ENCODE measurements at regions not wholly inside any gene's neighbourhood (a gene's known extent, or its start where the extent isn't known, plus 50 kb on each side); places are given as distances from the start of the nearest gene placed in this dataset.
"Not testable (repeated sequence)": the region's sequence is repeated elsewhere in the genome, so short reads cannot be mapped to it uniquely, and the experiment has no call there.

DNA sequence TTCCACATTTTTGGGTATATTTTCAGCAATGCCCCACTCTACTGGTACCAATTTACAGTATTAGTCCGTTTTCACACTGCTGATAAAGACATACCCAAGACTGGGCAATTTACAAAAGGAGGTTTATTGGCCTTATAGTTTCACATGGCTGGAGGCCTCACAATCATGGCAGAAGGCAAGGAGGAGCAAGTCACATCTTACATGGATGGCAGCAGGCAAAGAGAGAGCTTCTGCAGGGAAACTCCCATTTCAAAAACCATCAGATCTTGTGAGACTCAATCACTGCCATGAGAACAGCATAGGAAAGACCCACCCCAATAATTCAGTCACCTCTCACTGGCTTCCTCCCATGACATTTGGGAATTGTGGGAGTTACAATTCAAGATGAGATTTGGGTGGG, 722.9 kb downstream of the NTRK3 start:
- not testable (repeated sequence) for DNase-seq (ENCODE audit: low spot score)

DNA sequence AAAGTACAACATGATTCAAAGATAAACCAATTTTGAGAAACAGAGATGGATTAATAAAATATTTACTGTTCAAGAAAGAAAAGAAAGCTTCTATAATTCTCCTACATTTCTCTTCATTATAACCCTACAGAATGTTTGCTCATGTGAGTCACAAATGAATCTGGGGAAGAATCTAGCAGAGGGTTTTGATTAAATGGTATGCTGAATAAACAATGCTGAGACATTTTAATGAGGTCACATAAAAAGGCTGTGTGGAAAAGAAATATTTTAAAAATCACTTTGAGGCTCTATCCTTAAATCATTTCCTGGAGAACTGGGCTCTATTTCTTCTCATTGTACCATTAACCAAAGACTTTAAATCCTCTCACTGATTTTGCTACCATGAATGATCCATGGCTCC, 727.7 kb downstream of the NTRK3 start:
- no peak for DNase-seq (ENCODE audit: low spot score)

DNA sequence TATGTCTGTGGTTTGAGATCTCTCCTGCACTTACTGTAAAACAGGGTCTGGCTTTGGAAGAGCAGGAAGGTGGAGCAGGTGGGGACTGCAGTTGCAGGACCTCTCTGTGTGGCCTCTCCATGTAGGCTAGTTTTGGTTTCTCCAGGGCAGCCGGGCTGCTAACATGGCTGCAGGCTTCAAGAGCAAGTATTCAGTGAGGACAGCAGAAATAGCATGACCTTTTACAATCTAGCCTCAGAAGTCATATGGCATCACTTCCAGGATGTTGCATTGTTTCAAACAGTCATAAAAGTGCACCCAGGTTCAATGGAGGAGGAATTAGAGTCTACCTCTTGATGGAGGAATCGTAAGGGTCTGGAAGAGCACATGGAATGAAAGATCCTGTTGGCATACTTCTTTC, 728.7 kb downstream of the NTRK3 start:
- no peak for DNase-seq (ENCODE audit: low spot score)

DNA sequence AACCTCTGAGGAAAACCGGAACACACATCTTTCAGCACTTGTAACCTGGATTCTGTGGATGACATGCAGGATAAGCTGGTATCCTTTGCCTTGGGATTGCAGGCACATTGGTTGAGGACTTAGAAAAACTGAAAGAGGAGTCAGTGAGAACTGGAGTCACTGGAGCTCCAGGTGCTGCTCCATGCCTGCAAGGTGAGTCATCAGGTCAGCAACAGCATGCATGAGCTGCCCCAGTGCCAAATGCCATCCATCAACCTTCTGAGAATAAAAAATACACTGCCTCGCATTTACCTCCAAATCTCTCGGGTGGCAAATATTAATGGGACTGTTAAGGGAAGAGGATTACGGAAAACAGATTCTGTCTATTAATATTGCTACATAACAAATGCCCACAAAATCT, 729.1 kb downstream of the NTRK3 start:
- no peak for DNase-seq (ENCODE audit: low spot score)

DNA sequence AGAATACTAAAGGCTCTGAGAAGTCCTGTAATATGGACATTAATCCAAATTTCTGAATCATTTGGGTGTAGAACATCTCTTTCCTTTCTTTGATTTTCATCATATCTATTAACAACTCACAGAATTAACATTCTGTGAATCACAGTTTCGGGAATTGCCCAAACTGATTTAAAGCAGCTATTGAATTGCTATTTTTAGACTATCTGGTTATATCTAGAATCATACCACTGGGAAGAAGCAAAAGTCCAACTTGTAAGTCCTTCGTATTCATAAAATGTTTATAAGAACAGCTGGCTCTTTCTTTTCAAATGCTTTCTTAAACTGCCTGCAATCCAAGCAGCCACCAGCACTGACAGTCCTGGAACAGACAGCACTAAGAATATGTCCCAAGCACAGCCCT, 733.0 kb downstream of the NTRK3 start:
- no peak for DNase-seq (ENCODE audit: low spot score)

DNA sequence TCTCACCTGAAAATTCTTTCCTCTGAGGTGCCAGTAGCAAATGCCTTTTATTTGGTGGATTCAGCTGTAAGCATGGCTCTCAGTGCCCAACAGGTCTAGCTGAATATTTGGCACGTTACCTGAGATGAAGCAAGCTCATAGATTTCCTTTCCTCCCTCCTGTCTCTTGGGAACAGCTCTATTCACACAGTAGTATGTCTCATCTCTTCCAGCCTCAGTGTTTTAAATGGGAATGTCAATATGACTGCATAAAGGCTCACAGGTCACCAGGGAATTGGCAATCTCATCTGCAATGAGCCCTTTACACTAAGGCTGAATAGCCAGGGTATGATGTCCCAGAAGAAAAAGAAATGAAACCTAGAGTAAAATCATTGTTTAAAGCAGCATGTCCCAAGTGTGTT, 733.5 kb downstream of the NTRK3 start:
- no peak for DNase-seq (ENCODE audit: low spot score)

DNA sequence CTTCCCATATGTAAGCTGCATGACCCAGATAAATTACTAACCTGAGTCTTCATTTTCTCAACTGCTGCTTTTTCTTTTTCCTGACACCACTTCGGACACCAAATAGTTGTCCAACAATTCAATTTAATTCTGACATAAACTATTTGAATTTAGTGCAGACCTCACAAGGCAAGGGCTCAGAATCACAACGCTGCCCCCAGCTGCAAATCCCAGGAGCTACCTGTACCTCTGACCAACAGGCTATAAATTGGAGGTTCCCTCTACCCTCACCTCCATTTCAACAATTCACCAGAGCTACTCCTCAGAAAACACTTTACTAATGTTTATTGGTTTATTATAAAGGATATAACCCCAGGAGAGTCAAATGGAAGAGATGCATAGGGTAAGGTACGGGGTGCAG, 737.6 kb downstream of the NTRK3 start:
- DNase-seq (ENCODE audit: low spot score) = no peak

DNA sequence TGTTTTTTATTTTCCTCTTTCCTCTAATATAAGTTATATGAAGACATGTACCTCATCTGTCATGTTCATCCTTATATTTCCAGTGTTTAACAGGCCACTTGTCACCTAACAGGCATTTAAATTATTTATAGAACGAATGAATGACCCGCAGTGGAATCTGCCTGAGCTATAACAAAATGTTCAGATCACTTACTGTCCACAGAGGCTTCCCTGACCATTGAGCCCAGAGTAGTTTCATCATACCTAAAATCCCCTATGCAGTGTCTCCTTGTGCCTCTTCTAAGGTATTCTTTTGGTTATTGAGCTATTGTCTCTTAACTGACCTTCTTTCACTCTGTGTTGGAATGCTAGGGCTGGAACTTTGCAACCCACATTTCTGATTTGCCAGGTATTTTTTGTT, 748.5 kb downstream of the NTRK3 start:
- DNase-seq (ENCODE audit: low spot score) = no peak

DNA sequence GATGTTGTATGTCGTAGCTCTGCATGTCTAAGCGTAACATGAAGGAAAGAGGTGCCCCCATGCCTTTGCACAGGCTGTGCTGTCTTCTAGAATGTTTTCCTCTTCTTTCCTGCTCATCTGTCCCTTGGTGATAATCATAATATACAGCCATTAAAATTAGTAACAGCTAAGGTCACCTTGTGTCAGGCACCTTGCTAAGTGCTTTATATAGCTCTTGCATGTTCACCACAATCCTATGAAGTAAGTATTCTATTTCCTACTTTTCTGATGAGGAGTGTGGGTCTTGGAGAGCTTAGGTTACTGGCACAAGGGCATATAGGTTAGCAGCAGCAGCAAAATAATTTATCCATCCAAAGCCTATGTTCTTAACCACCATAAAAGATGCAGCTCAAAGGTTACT, 754.4 kb downstream of the NTRK3 start:
- DNase-seq (ENCODE audit: low spot score) = no peak

DNA sequence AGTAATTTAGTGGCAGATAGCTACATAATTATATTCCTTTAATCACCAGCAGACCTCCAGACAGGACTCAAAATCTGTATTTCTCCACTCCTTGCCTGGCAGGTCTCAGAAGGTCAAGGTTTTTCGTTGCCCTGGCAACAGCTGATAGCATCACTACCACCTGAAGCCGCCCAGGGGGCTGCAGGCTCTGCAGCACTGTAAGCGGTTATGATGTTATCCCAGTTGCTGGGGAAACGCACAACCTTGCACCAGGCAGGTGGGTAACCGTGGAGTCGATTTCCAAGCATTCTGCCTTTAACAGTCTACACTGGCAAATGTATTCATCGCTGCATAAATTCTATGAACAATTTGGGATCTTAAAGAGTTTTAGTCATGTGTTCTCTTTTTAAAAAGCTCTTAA, 756.3 kb downstream of the NTRK3 start:
- no peak for DNase-seq (ENCODE audit: low spot score)

DNA sequence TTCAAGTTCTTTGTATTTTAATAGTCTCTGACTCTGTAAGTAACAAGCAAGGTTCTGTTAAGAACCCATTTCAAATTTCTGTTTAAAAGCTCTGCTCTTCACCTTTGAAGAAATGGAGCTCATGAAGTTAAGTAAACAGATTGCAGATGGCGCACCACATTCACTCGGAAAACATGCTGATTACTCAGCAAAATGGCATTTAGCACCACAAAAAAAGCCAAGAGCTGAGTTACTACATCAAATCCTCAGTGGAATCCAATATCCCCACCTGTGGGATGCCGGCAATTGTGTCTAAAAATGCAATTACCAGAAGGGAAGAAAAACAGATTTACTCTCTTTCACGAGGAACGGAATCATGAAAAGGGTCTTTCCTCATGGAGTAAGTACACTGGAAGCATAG, 758.0 kb downstream of the NTRK3 start:
- no peak for DNase-seq (ENCODE audit: low spot score)

DNA sequence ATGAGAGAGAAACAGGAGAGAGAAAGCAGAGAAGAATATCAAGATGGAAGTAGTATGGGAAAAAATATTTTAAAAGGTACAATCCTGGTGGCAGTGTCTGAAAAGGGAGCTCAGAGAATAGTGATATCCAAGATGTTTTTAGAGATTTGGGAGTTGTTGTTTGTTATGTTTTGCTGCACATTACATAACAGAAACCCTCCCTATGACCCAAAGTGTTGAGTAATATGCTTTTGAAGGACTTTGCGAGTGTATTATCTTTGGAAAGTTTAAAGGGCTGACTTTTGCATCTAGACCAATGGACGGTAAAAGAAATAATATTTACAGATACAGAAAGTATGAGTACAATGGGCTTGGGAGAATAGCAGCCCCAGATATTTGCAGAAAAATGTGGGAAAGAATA, 759.7 kb downstream of the NTRK3 start:
- no peak for DNase-seq (ENCODE audit: low spot score)

DNA sequence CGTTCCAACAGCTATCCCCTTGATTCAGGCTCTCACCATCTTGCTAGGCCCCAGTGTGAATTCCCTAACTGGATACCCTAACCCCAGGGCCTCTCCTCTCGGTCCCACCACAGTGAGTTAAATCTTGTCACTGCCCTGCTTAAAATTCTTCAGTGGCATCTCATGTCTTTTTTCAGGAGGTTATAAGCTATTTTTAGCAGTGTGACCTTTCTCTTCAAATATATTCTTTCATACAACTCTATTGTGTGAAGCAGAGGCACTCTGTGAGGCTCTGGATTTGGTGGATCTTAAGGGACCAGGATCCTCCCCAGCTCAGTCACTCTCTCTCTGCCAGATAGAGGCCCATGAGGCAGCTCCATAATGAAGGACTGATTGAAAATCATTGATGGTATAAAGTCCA, 760.4 kb downstream of the NTRK3 start:
- no peak for DNase-seq (ENCODE audit: low spot score)

DNA sequence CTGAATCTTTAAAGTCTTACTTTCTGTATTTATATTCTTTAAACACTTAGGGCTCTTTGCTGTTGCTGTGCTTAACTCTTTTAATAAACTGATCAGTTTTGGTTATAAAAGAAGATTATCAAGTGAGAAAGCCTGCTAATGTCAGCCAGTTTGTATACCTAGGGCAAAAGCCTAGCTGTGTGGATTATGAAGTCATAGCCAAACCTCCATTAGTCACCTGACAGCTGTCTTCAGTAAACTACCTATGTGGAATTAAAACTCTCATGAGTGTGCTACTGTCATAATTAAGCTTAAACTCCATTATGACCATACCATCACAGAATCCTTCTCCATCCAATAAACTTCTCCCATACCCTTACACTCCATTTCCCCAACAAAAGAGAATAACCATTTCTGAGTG, 762.7 kb downstream of the NTRK3 start:
- no peak for DNase-seq (ENCODE audit: low spot score)

DNA sequence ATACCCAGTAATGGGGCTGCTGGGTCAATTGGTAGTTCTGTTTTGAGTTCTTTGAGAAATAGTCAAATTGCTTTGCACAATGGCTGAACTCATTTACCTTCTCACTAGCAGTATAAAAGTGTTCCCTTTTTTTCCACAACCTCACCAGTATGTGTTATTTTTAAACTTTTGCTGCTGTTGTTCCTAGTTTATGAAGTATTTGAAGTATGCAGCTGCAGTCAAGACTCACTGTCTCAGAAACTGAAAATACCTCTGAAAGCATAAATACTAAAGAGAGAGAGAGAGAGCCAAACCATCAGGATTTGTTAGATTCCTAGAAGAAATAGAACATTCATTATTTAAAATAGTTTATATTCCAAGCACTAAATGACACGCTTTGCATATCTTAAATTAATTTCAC, 764.2 kb downstream of the NTRK3 start:
- no peak for DNase-seq (ENCODE audit: low spot score)

DNA sequence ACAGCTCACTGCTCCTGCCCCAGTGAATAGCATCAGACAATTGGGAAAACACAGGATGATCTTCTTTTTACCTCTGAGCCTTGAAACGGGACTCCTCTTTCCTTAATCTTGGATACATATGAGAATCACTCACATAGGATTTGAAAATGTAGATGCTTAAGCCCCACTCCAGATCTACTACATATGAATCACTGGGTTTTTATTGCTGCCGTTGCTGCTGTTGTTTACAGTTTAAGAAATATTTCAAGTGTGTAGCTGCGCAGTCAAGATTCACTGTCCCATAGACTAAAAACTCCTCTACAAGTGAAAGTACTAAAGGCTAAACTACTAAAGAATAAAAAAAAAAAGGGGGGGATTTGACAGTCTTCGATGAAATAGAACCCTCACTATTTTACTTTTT, 765.9 kb downstream of the NTRK3 start:
- no peak for DNase-seq (ENCODE audit: low spot score)

DNA sequence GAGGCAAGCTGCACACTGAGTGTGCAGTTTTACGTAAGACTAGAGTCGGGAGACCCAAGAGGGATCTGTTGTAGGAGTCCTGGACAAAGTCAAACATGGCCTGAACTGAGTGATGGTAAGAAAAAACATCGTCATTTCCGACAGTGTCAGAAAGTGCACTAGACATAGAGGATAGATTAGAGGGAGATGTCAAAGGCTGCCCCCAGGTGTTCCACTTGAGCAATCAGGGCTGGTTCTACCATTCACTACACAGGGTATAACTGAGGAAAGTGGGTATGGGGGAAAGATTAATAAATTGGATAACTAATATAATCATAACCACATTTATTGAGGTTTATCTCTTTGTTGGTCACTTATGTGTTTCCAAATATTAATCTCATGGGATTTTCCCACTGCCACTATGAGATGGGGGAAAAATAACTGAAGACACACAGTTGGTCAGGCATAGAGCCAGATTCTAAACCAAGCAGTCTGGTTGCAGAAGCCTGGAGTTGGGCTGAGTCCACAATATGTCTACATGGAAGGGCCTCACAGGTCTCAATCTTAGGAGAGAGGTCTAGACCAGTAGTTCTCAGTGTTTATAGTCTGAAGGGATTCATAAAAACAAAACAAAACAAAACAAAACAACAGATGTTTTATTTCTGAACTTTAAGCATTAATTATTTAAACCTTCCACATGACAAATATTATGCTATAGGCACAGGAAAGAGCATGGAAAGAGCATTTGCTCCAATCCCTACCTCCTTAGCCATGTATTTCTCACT, 766.5 kb downstream of the NTRK3 start:
- DNase-seq (ENCODE audit: low spot score) = no peak

DNA sequence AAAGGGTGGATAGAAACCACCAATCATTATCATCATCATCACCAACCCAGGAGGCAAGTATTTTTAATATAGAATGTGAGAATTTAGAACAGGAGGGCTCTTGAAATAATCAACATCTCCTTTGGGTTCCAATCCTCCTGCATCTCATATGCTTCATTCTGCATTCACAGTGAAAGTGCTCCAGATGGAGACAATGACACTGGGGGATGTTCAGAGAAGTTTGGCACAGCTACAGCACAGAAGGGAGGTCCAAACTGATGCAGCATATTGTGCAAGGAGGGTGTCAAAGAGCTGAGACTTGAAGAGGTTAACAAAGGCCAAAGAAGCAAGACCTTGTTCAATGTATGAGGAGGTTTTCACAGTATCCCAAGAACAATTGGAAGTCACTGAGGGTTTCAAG, 767.1 kb downstream of the NTRK3 start:
- DNase-seq (ENCODE audit: low spot score) = no peak

DNA sequence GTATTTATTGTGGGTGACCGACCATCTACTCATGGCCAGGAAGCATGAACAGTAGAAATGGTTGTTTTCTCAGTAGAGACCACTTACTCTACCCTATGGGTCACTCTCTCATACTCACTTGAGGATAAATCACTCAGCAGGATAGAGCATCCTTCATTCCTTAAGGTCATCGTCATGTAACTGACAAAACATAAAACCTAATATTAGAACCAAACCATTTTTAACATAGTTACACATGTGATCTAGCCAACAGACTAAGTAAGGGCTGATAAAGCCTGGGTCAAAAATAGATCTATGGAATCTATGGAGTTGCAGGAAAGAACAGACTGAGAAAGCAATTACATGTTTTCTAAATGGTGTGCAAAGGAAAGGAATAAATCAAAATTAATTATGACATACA, 769.1 kb downstream of the NTRK3 start:
- DNase-seq (ENCODE audit: low spot score) = no peak

DNA sequence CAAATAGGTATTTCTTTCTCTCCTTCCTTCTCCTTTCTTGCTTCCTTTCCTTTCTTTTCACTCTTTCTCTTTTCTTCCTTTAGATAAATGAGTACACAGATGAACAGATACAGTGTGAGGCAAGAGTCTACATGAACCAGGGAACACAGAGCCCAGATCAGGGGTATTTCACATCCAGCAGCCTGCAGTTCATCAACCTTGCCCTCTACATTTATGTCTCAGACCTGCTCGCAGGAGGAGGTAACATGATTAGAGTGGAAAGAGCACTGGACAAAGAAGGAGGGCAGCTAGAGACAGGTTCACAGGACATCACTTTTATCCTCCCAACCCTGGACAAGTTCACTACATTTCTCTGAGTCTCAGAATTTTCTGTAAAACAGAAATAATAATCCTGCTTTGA, 773.1 kb downstream of the NTRK3 start:
- DNase-seq (ENCODE audit: low spot score) = no peak

DNA sequence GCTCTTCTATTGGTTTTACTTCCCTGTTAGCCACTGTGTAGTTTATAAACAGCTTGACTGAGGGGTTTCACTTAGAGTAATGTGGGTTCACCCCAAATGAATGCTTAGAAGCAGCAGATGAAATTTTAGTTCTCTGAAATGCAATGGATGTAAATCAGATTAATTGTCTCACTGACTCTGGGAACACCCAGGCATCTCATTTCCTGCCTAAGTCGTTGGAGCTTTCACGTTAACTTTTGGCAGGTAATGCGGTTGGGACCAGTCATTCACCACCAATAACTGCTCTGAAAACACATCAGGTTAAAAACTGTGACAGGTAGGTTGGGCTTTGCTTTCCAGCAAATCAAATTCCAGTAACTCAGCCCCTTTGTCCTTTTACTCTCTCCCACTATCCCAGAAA, 775.4 kb downstream of the NTRK3 start:
- no peak for DNase-seq (ENCODE audit: low spot score)

DNA sequence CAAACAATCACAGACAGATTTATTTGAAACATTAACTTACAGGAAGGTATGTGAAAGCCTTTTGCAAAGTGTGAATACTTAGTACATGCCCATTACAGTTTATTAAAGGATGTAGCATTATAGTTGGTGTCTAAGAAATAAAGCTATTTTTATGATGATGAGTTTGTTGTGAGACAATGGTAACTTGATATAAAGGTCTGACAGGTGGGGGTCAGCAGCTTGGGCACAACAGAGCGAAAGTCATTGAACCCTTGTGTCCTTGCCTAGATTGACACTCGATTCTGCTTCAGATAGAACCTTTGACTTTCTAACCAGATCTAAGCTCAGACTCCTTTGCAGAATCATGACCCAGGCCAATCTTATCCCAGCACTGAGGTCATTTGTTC, 777.9 kb downstream of the NTRK3 start:
- DNase-seq (ENCODE audit: low spot score) = no peak

DNA sequence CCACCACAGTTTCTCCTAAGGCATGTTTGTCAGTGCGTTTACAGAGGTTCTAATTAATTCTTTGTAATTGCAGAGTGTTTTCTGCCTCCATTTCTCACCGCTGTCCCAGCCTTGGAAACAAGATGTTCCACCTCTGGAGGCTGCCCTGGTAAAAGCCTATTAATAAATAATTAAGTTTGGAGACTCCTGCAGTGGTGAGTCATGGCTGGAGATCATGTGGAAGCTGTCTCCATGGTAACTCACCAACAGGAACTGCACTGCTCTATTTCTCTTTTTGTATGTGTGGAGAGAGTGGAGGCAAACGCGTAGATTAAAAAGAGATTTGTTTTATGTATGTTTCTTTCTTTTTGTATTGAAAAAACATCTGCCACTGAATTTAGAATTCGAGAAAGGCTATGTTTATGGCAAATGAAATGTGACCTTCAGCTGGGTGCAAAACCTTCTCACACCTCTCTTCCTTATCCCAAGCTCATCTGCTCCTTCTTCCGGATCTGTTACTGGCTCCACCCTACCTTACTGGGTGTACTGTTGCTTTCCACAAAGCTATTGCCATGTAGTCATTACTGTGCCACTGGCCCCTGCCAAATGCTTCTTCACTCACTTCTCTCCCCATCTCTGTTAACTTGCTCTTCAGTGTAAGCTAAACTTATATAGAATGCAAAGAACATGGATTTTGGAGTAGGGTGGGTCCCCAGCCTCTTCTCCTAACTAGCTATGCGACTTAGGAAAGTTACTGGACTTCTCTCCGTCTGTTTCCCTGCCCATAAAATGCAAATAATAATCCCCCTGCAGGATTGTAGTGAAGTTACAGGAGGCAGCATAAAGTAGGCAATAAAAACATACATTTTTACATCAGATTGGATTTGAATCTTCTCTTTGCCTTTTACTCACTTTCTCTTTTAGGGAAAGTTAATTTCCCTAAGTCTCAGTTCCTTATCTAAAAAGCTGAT, 778.5 kb downstream of the NTRK3 start:
- peak; percentile 96 for DNase-seq (ENCODE audit: low spot score)

DNA sequence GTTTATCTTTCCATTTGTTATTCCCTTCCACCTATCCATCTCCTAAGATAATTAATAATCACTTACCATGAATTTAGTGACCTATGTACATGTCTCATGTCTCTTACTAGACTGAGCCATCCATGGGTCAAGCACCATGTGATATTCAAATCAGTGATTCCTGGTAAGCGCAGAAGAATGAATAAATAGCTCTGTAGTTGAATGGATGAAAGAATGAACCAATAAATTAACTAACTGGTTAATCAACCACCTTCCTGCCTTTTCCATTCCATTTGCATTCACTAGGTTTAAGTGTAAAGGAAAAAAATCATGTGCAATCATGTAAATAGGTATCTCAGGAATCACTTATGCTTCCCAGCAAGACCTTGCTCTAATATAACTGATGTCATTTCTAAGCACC, 779.5 kb downstream of the NTRK3 start:
- DNase-seq (ENCODE audit: low spot score) = no peak
